Heart right ventricle (tissue), 16 donors: ENCODE measurements at regions not wholly inside any gene's neighbourhood (a gene's known extent, or its start where the extent isn't known, plus 50 kb on each side); places are given as distances from the start of the nearest gene placed in this dataset.

Source experiments
- ATAC-seq, 8 donors: fragments of 200-7000 bp; cut with Tn5 transposase; one replicate each; pipeline ENCODE4 v1.9.1; 2020; ENCODE audit warnings: mild to moderate bottlenecking in 8 of 8, moderate library complexity in 8 of 8, moderate number of reproducible peaks in 1 of 8
- DNase-seq, 2 donors: peaks; one replicate each; pipeline ENCODE4 v3.0.0-alpha.2; 2020
- H3K27ac ChIP-seq, 10 donors: fragments of 200-600 bp; sonication (generic) in 2 of 10; one replicate each; pipeline versions ENCODE4 v1.5.0 to v1.8.0; 2020 to 2022; ENCODE audit warnings: mild to moderate bottlenecking in 3 of 10
- H3K27me3 ChIP-seq, 7 donors: fragments of 200-600 bp; one replicate each; pipeline ENCODE4 v1.8.0; 2021 to 2022; ENCODE audit warnings: mild to moderate bottlenecking in 2 of 7
- H3K36me3 ChIP-seq, 9 donors: fragments of 200-600 bp; sonication (generic) in 1 of 9; one replicate each; pipeline versions ENCODE4 v1.5.0 to v1.8.0; 2020 to 2022; ENCODE audit warnings: mild to moderate bottlenecking in 2 of 9
- H3K4me1 ChIP-seq, 9 donors: fragments of 200-600 bp; sonication (generic) in 1 of 9; one replicate each; pipeline versions ENCODE4 v1.5.0 to v1.8.0; 2020 to 2022; ENCODE audit warnings: mild to moderate bottlenecking in 4 of 9
- H3K4me3 ChIP-seq, 10 donors: fragments of 200-600 bp; sonication (generic) in 2 of 10; one replicate each; pipeline versions ENCODE4 v1.5.0 to v1.8.0; 2020 to 2022; ENCODE audit warnings: mild to moderate bottlenecking in 7 of 10, moderate library complexity in 2 of 10
- H3K9me3 ChIP-seq, 11 donors: fragments of 200-600 bp in 10 of 11; sonication (generic) in 2 of 11; one replicate each; pipeline versions ENCODE4 v1.5.0 to v1.8.0; 2013 to 2022; ENCODE audit warnings: mild to moderate bottlenecking in 2 of 11, control low read depth in 1 of 11, moderate library complexity in 1 of 11
- WGBS, 2 donors: extraction: QIAGEN DNeasy Blood & Tissue Kit; methylation state at CpG; one replicate each; pipeline ENCODE4 v1.1.7; 2013; ENCODE audit warnings: inconsistent platforms in 1 of 2; 5-methylcytosine and 5-hydroxymethylcytosine counted together
- intact Hi-C, 10 donors: fragments of 100-400 bp; cut with DNase I; formaldehyde crosslinking; loops; one replicate each; pipeline versions ENCODE4 v1.11.1 to v1.14.2; 2022
- TF ChIP-seq, protein P1 (sequence below), 9 donors: fragments of 200-600 bp; sonication (generic) in 2 of 9; IDR thresholded peaks; one replicate each; pipeline versions ENCODE4 v1.5.0 to v1.8.0; 2021 to 2022; ENCODE audit warnings: antibody characterized with exemption in 9 of 9, mild to moderate bottlenecking in 5 of 9, moderate library complexity in 1 of 9
- donor health status: Arrhythmogenic right ventricular cardiomyopathy.
- donor health status: ischemic (EF 13 %, LVEDD 7.1; RV severe dilation, severe dysfunction).
- donor health status: healthy with polysubstance abuse.
- donor health status: DM: no; HTN: yes; CAD: no.
- donor health status: DM: no; HTN: no; CAD: no.
- donor health status: ischemic (EF 25% LVEDD 6.9; RV normal size, moderate dysfunction).
- donor health status: ischemic (EF 25% LVEDD 5.7; RV mildly dilated, moderate dysfunction).
- donor health status: healthy.
- donor health status: DM: yes; HTN: yes; CAD: no.
- donor health status: Ischemic cardiomyopathy.
- donor health status: ischemic (EF 35%, LVEDD 5.7; RV mildly dilated, moderate dysfunction).
- donor health status: nonischemic (EF 11% LVEDD 7.7; RV severe dilation, severe dysfunction).
- donor health status: DM: yes; HTN: yes; CAD: no.
- donor health status: PGD.
- donor health status: ischemic (EF 29% LVEDD 5.4; RV normal size, mild dysfunction).
- donor health status: nonischemic (EF 23%, LVEDD 6.1; RV moderate dilation, normal function).

DNA sequence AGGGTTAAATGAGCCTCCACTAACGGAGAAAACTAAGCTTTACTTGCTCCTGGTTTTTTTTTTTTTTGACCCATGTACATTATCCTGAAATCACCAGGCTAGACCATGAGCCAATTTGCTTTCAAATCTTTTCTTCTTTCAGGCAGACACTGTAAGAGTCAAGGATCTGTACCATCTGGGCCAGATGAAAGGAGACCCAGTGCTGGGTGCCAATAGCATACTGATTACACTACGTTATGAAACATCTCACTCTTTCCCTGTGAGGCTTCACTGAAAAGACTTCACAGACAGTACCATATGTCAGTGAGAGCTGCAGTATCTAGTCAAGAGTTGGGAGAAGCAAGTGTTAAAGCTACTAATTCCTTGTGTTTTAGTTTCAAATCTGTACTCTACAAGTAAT lies 161.2 kb upstream of the PTPRD start:
- Histone ChIP-seq H3K9me3 (peaks cover 0 to 36% (median 0%) of the 10 kb centered on the region in 11 donors), H3K4me3 (no peak overlapping the region), H3K27ac (no peak overlapping the region), H3K4me1 (no peaks in the 10 kb centered on the region), H3K36me3 (no peaks in the 10 kb centered on the region), H3K27me3 (no peaks in the 10 kb centered on the region)
- ATAC-seq (no peak), DNase-seq (no peak)
- 36 to 44% methylated on average over 2 of the region's 2 CpGs for WGBS, 2 donors
- TF ChIP-seq, protein P1, sequence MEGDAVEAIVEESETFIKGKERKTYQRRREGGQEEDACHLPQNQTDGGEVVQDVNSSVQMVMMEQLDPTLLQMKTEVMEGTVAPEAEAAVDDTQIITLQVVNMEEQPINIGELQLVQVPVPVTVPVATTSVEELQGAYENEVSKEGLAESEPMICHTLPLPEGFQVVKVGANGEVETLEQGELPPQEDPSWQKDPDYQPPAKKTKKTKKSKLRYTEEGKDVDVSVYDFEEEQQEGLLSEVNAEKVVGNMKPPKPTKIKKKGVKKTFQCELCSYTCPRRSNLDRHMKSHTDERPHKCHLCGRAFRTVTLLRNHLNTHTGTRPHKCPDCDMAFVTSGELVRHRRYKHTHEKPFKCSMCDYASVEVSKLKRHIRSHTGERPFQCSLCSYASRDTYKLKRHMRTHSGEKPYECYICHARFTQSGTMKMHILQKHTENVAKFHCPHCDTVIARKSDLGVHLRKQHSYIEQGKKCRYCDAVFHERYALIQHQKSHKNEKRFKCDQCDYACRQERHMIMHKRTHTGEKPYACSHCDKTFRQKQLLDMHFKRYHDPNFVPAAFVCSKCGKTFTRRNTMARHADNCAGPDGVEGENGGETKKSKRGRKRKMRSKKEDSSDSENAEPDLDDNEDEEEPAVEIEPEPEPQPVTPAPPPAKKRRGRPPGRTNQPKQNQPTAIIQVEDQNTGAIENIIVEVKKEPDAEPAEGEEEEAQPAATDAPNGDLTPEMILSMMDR (IDR thresholded peaks at IDR 0.05), result no peak
- intact Hi-C loops, result no loop called here

DNA sequence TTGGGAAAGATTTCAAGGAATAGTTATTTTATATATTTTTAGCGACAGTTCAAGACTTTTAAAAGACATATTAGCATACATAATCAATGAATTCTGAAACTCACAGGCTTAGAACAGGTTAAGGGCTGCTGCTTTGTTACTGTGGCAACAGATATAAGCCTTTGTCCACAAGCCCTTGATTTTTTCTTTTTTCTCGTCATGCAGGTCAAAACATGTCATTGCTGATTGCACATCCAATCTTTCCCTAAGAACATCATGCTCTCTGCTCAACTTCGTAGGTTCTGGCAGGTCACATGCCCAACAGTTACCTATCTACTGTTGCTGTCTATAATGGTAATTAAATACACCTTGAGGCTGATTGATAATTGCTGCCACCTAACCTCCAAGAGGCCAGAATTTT lies 172.5 kb upstream of the PTPRD start:
- no peaks in the 10 kb centered on the region for H3K27me3 ChIP-seq
- intact Hi-C loops, result no loop called here
- DNase-seq (no peak), ATAC-seq (no peak)
- no peak overlapping the region for H3K4me3 ChIP-seq
- H3K4me1 ChIP-seq, result no peaks in the 10 kb centered on the region
- WGBS, 2 donors, result 59 to 64% methylated on average over 3 of the region's 3 CpGs
- peaks cover 0 to 47% (median 0%) of the 10 kb centered on the region in 11 donors for H3K9me3 ChIP-seq
- TF ChIP-seq, protein P1 (IDR thresholded peaks at IDR 0.05), result no peak
- H3K36me3 ChIP-seq, result no peaks in the 10 kb centered on the region
- no peak overlapping the region for H3K27ac ChIP-seq

DNA sequence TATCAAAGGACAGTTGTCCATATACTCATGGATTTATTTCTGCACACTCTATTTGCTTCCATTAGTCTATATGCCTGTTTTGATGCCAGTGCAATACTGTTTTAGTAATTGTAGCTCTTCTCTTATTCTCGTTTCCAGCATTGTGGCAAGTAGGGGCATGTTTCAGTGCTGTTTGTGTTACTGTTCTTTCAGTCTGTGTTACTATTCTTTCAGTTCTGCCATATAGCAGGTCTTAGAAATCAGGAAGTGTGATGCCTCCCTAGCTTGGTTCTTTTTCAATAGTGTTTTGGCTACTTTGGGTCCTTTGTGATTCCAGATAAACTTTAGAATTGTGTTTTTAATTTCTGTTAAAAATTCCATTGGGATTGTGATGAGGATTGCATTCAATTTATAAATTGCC lies 180.5 kb upstream of the PTPRD start:
- no peaks in the 10 kb centered on the region for H3K4me1 ChIP-seq
- TF ChIP-seq, protein P1 (IDR thresholded peaks at IDR 0.05), result no peak
- H3K36me3 ChIP-seq, result no peaks in the 10 kb centered on the region
- no peak overlapping the region for H3K4me3 ChIP-seq
- 39 to 56% methylated on average over 1 of the region's 1 CpG for whole genome bisulfite sequencing, 2 donors
- H3K9me3 ChIP-seq, result peaks cover 0 to 45% (median 0%) of the 10 kb centered on the region in 11 donors
- DNase-seq, result no peak
- H3K27ac ChIP-seq, result no peak overlapping the region
- no peaks in the 10 kb centered on the region for H3K27me3 ChIP-seq
- intact Hi-C loops, result no loop called here
- ATAC-seq, result no peak

DNA sequence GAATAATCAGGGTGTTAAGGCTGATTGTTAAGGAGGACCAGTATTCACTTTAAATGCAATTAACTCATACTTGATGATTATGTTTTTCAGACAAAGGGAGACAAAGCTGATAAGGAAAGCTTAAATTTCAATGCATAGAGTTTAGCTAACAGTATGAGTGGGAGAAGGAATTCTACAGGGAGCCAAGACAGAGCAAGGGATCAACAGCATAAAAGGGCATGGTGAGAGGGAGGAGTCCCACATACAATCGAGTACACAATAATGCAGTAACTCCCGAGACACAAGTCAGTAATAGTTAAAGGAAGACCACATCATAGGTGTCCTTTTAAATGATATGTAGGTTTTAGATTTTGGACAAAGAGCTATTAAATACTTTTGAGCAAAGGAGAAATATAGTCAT lies 191.7 kb upstream of the PTPRD start:
- TF ChIP-seq, protein P1 (IDR thresholded peaks at IDR 0.05), result no peak
- no peak overlapping the region for H3K4me3 ChIP-seq
- no peak for DNase-seq
- 63 to 65% methylated on average over 2 of the region's 2 CpGs for WGBS, 2 donors
- intact Hi-C loops, result no loop called here
- H3K9me3 ChIP-seq, result peaks cover 0 to 9% (median 0%) of the 10 kb centered on the region in 11 donors
- ATAC-seq, result no peak
- no peaks in the 10 kb centered on the region for H3K36me3 ChIP-seq
- H3K27ac ChIP-seq, result no peak overlapping the region
- no peaks in the 10 kb centered on the region for H3K4me1 ChIP-seq
- H3K27me3 ChIP-seq, result no peaks in the 10 kb centered on the region
